DOHH2 (cell line): ENCODE measurements at regions not wholly inside any gene's neighbourhood (a gene's known extent, or its start where the extent isn't known, plus 50 kb on each side); places are given as distances from the start of the nearest gene placed in this dataset.

Source experiments
- H3F3A ChIP-seq: fragments of 200-600 bp; sonication (generic), shearing (Covaris generic); 2 replicates; pipeline ENCODE4 v1.6.0; 2016; ENCODE audit warnings: antibody characterized with exemption, mild to moderate bottlenecking; ENCODE audit not compliant: control insufficient read depth, insufficient read depth
- H3K27ac ChIP-seq: fragments of 200-600 bp; sonication (generic); 2 replicates; pipeline ENCODE4 v1.5.1; 2014; ENCODE audit warnings: low read depth, mild to moderate bottlenecking, low read length, moderate library complexity
- H3K27me3 ChIP-seq: fragments of 200-600 bp; sonication (generic); 2 replicates; pipeline ENCODE4 v1.6.1; 2014; ENCODE audit warnings: mild to moderate bottlenecking, low read length, mixed read lengths; ENCODE audit not compliant: control insufficient read depth
- H3K36me3 ChIP-seq: fragments of 200-600 bp; sonication (generic); 2 replicates; pipeline ENCODE4 v1.6.1; 2014; ENCODE audit warnings: mild to moderate bottlenecking, low read length, moderate library complexity, mixed read lengths; ENCODE audit not compliant: control insufficient read depth
- H3K4me1 ChIP-seq: fragments of 200-600 bp; sonication (generic); 2 replicates; pipeline ENCODE4 v1.6.1; 2014; ENCODE audit warnings: mild to moderate bottlenecking, low read length, mixed read lengths; ENCODE audit not compliant: control insufficient read depth
- H3K4me2 ChIP-seq: fragments of 200-600 bp; sonication (generic); 2 replicates; pipeline ENCODE4 v1.6.0; 2014; ENCODE audit warnings: mild to moderate bottlenecking, low read length, moderate library complexity
- H3K4me3 ChIP-seq: fragments of 200-600 bp; sonication (generic); 2 replicates; pipeline ENCODE4 v1.5.1; 2014; ENCODE audit warnings: mild to moderate bottlenecking, low read length, mixed read lengths
- H3K79me2 ChIP-seq: fragments of 200-600 bp; sonication (generic); 2 replicates; pipeline ENCODE4 v1.6.1; 2014; ENCODE audit warnings: mild to moderate bottlenecking, low read length, mixed read lengths; ENCODE audit not compliant: control insufficient read depth
- H3K9me2 ChIP-seq: fragments of 200-600 bp; sonication (generic); replicated peaks from 2 replicates; pipeline ENCODE4 v1.6.1; 2014; ENCODE audit warnings: mild to moderate bottlenecking, low read length, mixed read lengths; ENCODE audit not compliant: control insufficient read depth
- H3K9me3 ChIP-seq: fragments of 200-600 bp; sonication (generic); 2 replicates; pipeline ENCODE4 v1.6.1; 2014; ENCODE audit warnings: antibody characterized with exemption, low read length, mixed read lengths; ENCODE audit not compliant: control insufficient read depth, insufficient read depth
- H4K20me1 ChIP-seq: fragments of 200-600 bp; sonication (generic); 2 replicates; pipeline ENCODE4 v1.6.0; 2014; ENCODE audit warnings: low read depth, mild to moderate bottlenecking, antibody characterized with exemption, low read length, moderate library complexity; ENCODE audit not compliant: control insufficient read depth, insufficient read depth
- CTCF ChIP-seq: fragments of 200-600 bp; sonication (generic); IDR thresholded peaks from one replicate; pipeline ENCODE4 v1.5.1; 2014; ENCODE audit warnings: antibody characterized with exemption, mild to moderate bottlenecking, low read depth, low read length; ENCODE audit not compliant: poor library complexity, severe bottlenecking
- EZH2phosphoT487 ChIP-seq: fragments of 200-600 bp; sonication (generic); IDR thresholded peaks from 2 replicates; pipeline ENCODE4 v1.6.1; 2017; ENCODE audit warnings: borderline replicate concordance, mild to moderate bottlenecking, antibody characterized with exemption, low read length, moderate library complexity, mixed read lengths

GRCh38 chr19:46963093-46963734 is 56.4 kb upstream of the NPAS1 start:
- Histone ChIP-seq H3K9me3 (no peaks in the 10 kb centered on the region), H3K36me3 (peaks cover 3% of the 10 kb centered on the region), H3K4me1 (no peaks in the 10 kb centered on the region), H3K79me2 (no peaks in the 10 kb centered on the region; the same call in 1 of the 2 replicates), H3K4me2 (no peak overlapping the region), H3K27me3 (no peaks in the 10 kb centered on the region), H3K9me2 (no peaks in the 10 kb centered on the region), H4K20me1 (no peaks in the 10 kb centered on the region), H3K27ac (no peak overlapping the region), H3K4me3 (no peak overlapping the region), H3F3A (no peaks in the 10 kb centered on the region)
- no peak for TF ChIP-seq CTCF
- no peak for TF ChIP-seq EZH2phosphoT487

- Histone ChIP-seq H4K20me1 (no peaks in the 10 kb centered on the region), H3K4me1 (no peaks in the 10 kb centered on the region), H3K27ac (no peak overlapping the region), H3F3A (no peaks in the 10 kb centered on the region), H3K4me2 (no peak overlapping the region), H3K4me3 (no peak overlapping the region), H3K36me3 (peaks cover 3% of the 10 kb centered on the region), H3K9me3 (no peaks in the 10 kb centered on the region), H3K9me2 (no peaks in the 10 kb centered on the region), H3K79me2 (no peaks in the 10 kb centered on the region), H3K27me3 (no peaks in the 10 kb centered on the region)
- TF ChIP-seq EZH2phosphoT487 (no peak), CTCF (no peak)
Observed at GRCh38 chr19:46967578-46968032, 52.0 kb upstream of the NPAS1 start.
